ENCODE measurements at regions not wholly inside any gene's neighbourhood (a gene's known extent, or its start where the extent isn't known, plus 50 kb on each side); places are given as distances from the start of the nearest gene placed in this dataset.

GRCh38 chr6:109315341-109316110 lies 66.7 kb downstream of the CD164 start:
- FAIRE-seq: no peak

- no peak for FAIRE-seq
Measured at GRCh38 chr6:109314313-109314712, 68.0 kb downstream of the CD164 start.

GRCh38 chr6:109313139-109313538 lies 69.1 kb downstream of the CD164 start:
- FAIRE-seq: no peak

GRCh38 chr6:109311471-109311870 lies 70.8 kb downstream of the CD164 start:
- FAIRE-seq: no peak

- no peak for FAIRE-seq
Measured at GRCh38 chr6:109309917-109310316, 72.3 kb downstream of the CD164 start.

GRCh38 chr6:109308018-109308492 lies 74.2 kb downstream of the CD164 start:
- FAIRE-seq: no peak

GRCh38 chr6:109306733-109307132 lies 75.5 kb downstream of the CD164 start:
- FAIRE-seq: no peak

GRCh38 chr6:109305028-109305427 lies 77.2 kb downstream of the CD164 start:
- FAIRE-seq: no peak

- FAIRE-seq: no peak
Measured at GRCh38 chr6:109304284-109305015, 77.8 kb downstream of the CD164 start.

- FAIRE-seq: no peak
Measured at GRCh38 chr6:109303640-109304283, 78.5 kb downstream of the CD164 start.

GRCh38 chr6:109303164-109303563 lies 79.1 kb downstream of the CD164 start:
- no peak for FAIRE-seq

GRCh38 chr6:109302176-109302575 lies 80.1 kb downstream of the CD164 start:
- FAIRE-seq: no peak

- FAIRE-seq: no peak
Measured at GRCh38 chr6:109301418-109301817, 80.8 kb downstream of the CD164 start.

- FAIRE-seq: no peak
Measured at GRCh38 chr6:109300874-109301273, 81.4 kb downstream of the CD164 start.

- FAIRE-seq: no peak
Measured at GRCh38 chr6:109299776-109300564, 82.3 kb downstream of the CD164 start.

- no peak for FAIRE-seq
Measured at GRCh38 chr6:109299265-109299607, 83.0 kb downstream of the CD164 start.

- FAIRE-seq: no peak
Measured at GRCh38 chr6:109298605-109299264, 83.5 kb downstream of the CD164 start.

- FAIRE-seq: no peak
Measured at GRCh38 chr6:109297406-109298110, 84.7 kb downstream of the CD164 start.

- no peak for FAIRE-seq
Measured at GRCh38 chr6:109296971-109297372, 85.3 kb downstream of the CD164 start.

- FAIRE-seq: no peak
Measured at GRCh38 chr6:109296452-109296851, 85.8 kb downstream of the CD164 start.

GRCh38 chr6:109295774-109296156 lies 86.5 kb downstream of the CD164 start:
- FAIRE-seq: no peak

Data from colon (tissue), 2 donors.